ENCODE measurements at regions not wholly inside any gene's neighbourhood (a gene's known extent, or its start where the extent isn't known, plus 50 kb on each side); places are given as distances from the start of the nearest gene placed in this dataset.

DNA sequence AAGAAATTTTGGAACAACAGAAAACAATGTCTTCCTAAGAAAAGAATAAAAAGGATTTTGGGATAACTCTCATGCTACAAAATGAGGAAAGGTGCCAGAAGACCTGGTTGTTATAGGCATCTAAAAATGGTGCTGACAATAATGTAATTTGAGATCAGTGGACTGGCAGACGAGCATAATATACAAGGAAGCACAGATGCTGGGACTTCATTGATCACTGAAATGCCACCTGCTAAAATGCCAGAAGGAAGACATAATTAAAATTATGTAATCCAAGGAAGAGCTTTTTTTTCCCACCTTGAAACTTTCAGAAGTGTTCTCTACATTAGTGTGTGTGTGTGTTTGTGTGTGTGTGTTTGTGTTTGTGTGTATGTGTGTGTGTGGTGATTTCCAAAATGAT, 535.9 kb downstream of the XIRP2 start:
- TF ChIP-seq, protein P1, sequence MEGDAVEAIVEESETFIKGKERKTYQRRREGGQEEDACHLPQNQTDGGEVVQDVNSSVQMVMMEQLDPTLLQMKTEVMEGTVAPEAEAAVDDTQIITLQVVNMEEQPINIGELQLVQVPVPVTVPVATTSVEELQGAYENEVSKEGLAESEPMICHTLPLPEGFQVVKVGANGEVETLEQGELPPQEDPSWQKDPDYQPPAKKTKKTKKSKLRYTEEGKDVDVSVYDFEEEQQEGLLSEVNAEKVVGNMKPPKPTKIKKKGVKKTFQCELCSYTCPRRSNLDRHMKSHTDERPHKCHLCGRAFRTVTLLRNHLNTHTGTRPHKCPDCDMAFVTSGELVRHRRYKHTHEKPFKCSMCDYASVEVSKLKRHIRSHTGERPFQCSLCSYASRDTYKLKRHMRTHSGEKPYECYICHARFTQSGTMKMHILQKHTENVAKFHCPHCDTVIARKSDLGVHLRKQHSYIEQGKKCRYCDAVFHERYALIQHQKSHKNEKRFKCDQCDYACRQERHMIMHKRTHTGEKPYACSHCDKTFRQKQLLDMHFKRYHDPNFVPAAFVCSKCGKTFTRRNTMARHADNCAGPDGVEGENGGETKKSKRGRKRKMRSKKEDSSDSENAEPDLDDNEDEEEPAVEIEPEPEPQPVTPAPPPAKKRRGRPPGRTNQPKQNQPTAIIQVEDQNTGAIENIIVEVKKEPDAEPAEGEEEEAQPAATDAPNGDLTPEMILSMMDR (IDR thresholded peaks at IDR 0.05): no peak
- no peak for TF ChIP-seq POLR2AphosphoS5 (IDR thresholded peaks at IDR 0.05; ENCODE audit: low read depth, low read length)
- TF ChIP-seq, protein P2, sequence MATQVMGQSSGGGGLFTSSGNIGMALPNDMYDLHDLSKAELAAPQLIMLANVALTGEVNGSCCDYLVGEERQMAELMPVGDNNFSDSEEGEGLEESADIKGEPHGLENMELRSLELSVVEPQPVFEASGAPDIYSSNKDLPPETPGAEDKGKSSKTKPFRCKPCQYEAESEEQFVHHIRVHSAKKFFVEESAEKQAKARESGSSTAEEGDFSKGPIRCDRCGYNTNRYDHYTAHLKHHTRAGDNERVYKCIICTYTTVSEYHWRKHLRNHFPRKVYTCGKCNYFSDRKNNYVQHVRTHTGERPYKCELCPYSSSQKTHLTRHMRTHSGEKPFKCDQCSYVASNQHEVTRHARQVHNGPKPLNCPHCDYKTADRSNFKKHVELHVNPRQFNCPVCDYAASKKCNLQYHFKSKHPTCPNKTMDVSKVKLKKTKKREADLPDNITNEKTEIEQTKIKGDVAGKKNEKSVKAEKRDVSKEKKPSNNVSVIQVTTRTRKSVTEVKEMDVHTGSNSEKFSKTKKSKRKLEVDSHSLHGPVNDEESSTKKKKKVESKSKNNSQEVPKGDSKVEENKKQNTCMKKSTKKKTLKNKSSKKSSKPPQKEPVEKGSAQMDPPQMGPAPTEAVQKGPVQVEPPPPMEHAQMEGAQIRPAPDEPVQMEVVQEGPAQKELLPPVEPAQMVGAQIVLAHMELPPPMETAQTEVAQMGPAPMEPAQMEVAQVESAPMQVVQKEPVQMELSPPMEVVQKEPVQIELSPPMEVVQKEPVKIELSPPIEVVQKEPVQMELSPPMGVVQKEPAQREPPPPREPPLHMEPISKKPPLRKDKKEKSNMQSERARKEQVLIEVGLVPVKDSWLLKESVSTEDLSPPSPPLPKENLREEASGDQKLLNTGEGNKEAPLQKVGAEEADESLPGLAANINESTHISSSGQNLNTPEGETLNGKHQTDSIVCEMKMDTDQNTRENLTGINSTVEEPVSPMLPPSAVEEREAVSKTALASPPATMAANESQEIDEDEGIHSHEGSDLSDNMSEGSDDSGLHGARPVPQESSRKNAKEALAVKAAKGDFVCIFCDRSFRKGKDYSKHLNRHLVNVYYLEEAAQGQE (IDR thresholded peaks at IDR 0.05; ENCODE audit: insufficient read depth in 1 of 2, low read depth in 2 of 2, low read length in 1 of 2): no peak
